HCT116 (cell line): ENCODE measurements at regions not wholly inside any gene's neighbourhood (a gene's known extent, or its start where the extent isn't known, plus 50 kb on each side); places are given as distances from the start of the nearest gene placed in this dataset.

Experiments
- ATAC-seq: fragments of 200-7000 bp; cut with Tn5 transposase; 2 replicates; pipeline ENCODE4 v1.9.1; 2020; ENCODE audit warnings: mild to moderate bottlenecking, moderate library complexity
- BruUV-seq: library from RNA; stranded (reverse); fragments of 400-500 nt; replicated peaks from 2 replicates; lab custom pipeline; 2021; lab: Mats Ljungman, UMichigan
- CTCF ChIA-PET: fragments of 300-600 bp; sonication (Branson Sonifier 250); formaldehyde crosslinking; loops from one replicate; lab custom pipeline; 2021; ENCODE audit warnings: antibody characterized with exemption; lab: Charles Lee
- POLR2A ChIA-PET: fragments of 300-600, 350-600 bp; sonication (Branson Sonifier 250); formaldehyde crosslinking; loops from one replicate; lab custom pipeline; 2021; ENCODE audit warnings: antibody characterized with exemption; lab: Charles Lee
- RAD21 ChIA-PET, 2 experiments: fragments of 300-600 bp; sonication (Branson Sonifier 250); formaldehyde crosslinking; loops; one replicate each; lab custom pipeline; 2023; ENCODE audit warnings: low total read pairs in 2 of 2; ENCODE audit not compliant: uncharacterized antibody in 2 of 2, unreplicated experiment in 2 of 2, low non-redundant PET in 1 of 2; lab: Charles Lee
- DNase-seq: peaks from one replicate; pipeline ENCODE4 v3.0.0-alpha.2; 2010; ENCODE audit warnings: low read depth, low spot score
- H2AFZ ChIP-seq: fragments of 200-600 bp; shearing (Covaris generic), sonication (generic); 2 replicates; pipeline ENCODE4 v1.6.1; 2017; ENCODE audit warnings: low read depth, mixed run types, mixed read lengths, antibody characterized with exemption, low read length; ENCODE audit not compliant: poor library complexity, severe bottlenecking
- H3K27ac ChIP-seq: 2 replicates; pipeline ENCODE4 v1.5.1; 2012; ENCODE audit warnings: low read depth, low read length
- H3K27me3 ChIP-seq: fragments of 200-600 bp; sonication (generic); 2 replicates; pipeline ENCODE4 v1.6.1; 2016; ENCODE audit warnings: mixed run types, low read length, mixed read lengths; ENCODE audit not compliant: insufficient read depth
- H3K36me3 ChIP-seq, 2 experiments: fragments of 200-500 bp in 1 of 2; fragments of 200-600 bp in 1 of 2; sonication (Bioruptor generic) in 1 of 2; sonication (generic) in 1 of 2; 2 replicates each; pipeline versions ENCODE4 v1.5.1 to v1.6.1; 2014 to 2016; ENCODE audit warnings: low read length in 2 of 2, inconsistent platforms in 1 of 2, mixed read lengths in 1 of 2, mixed run types in 1 of 2; ENCODE audit not compliant: insufficient read depth in 2 of 2, control insufficient read depth in 1 of 2
- H3K4me1 ChIP-seq, 2 experiments: fragments of 200-600 bp in 1 of 2; sonication (generic) in 1 of 2; 2 replicates each; pipeline versions ENCODE4 v1.5.1 to v1.6.1; 2012 to 2017; ENCODE audit warnings: low read length in 2 of 2, inconsistent platforms in 1 of 2, mild to moderate bottlenecking in 1 of 2, mixed read lengths in 1 of 2, mixed run types in 1 of 2, moderate library complexity in 1 of 2; ENCODE audit not compliant: insufficient read depth in 2 of 2, control insufficient read depth in 1 of 2
- H3K4me2 ChIP-seq: fragments of 200-600 bp; sonication (generic); 2 replicates; pipeline ENCODE4 v1.6.1; 2017; ENCODE audit warnings: mixed run types, low read length, mixed read lengths
- H3K4me3 ChIP-seq, 2 experiments: fragments of 200-600 bp in 1 of 2; sonication (generic) in 1 of 2; replicated peaks in 1 of 2; 2 replicates each; pipeline ENCODE4 v1.5.1; 2011 to 2016; ENCODE audit warnings: low read length in 2 of 2, control low read depth in 1 of 2, low read depth in 1 of 2, mild to moderate bottlenecking in 1 of 2, mixed read lengths in 1 of 2, mixed run types in 1 of 2
- H3K79me2 ChIP-seq: fragments of 200-600 bp; sonication (generic); 2 replicates; pipeline ENCODE4 v1.6.1; 2017; ENCODE audit warnings: mild to moderate bottlenecking, mixed run types, low read length, moderate library complexity, mixed read lengths; ENCODE audit not compliant: insufficient read depth
- H3K9ac ChIP-seq: fragments of 200-600 bp; sonication (generic); 2 replicates; pipeline ENCODE4 v1.6.1; 2016; ENCODE audit warnings: low read length, mixed read lengths
- H3K9me2 ChIP-seq: fragments of 200-600 bp; sonication (generic), shearing (Covaris generic); 2 replicates; pipeline ENCODE4 v1.6.1; 2017; ENCODE audit warnings: mixed run types, mild to moderate bottlenecking, moderate library complexity; ENCODE audit not compliant: insufficient read depth
- H3K9me3 ChIP-seq, 2 experiments: fragments of 200-500 bp in 1 of 2; fragments of 200-600 bp in 1 of 2; sonication (Bioruptor generic) in 1 of 2; sonication (generic) in 1 of 2; 2 replicates each; pipeline ENCODE4 v1.6.1; 2014 to 2017; ENCODE audit warnings: low read length in 2 of 2, mixed read lengths in 2 of 2, inconsistent platforms in 1 of 2, low read depth in 1 of 2, mild to moderate bottlenecking in 1 of 2, mixed run types in 1 of 2, moderate library complexity in 1 of 2; ENCODE audit not compliant: control insufficient read depth in 1 of 2, insufficient read depth in 1 of 2
- H4K20me1 ChIP-seq: fragments of 200-600 bp; sonication (generic), shearing (Covaris generic); 2 replicates; pipeline ENCODE4 v1.6.1; 2017; ENCODE audit warnings: mixed run types, mild to moderate bottlenecking, moderate library complexity; ENCODE audit not compliant: insufficient read depth
- CBX3 ChIP-seq: IDR thresholded peaks from 2 replicates; pipeline ENCODE4 v1.6.1; 2012; ENCODE audit warnings: low read depth
- CEBPB ChIP-seq: IDR thresholded peaks from 2 replicates; pipeline ENCODE4 v1.6.1; 2012; ENCODE audit warnings: low read depth
- EGR1 ChIP-seq: IDR thresholded peaks from 2 replicates; pipeline ENCODE4 v1.6.1; 2012; ENCODE audit warnings: low read depth
- ELF1 ChIP-seq: IDR thresholded peaks from 2 replicates; pipeline ENCODE4 v1.6.1; 2012; ENCODE audit warnings: low read depth, borderline replicate concordance
- EZH2 ChIP-seq: fragments of 200-600 bp; sonication (generic); IDR thresholded peaks from 2 replicates; pipeline ENCODE4 v1.6.1; 2017; ENCODE audit warnings: antibody characterized with exemption, mixed run types
- EZH2phosphoT487 ChIP-seq: fragments of 200-600 bp; IDR thresholded peaks from 2 replicates; pipeline ENCODE4 v1.6.1; 2018; ENCODE audit warnings: antibody characterized with exemption, borderline replicate concordance
- FOSL1 ChIP-seq: IDR thresholded peaks from 2 replicates; pipeline ENCODE4 v1.6.1; 2012; ENCODE audit warnings: low read depth
- JUND ChIP-seq: IDR thresholded peaks from 2 replicates; pipeline ENCODE4 v1.6.1; 2012
- POLR2A ChIP-seq: IDR thresholded peaks from 2 replicates; pipeline ENCODE4 v1.7.0; 2011; ENCODE audit warnings: borderline replicate concordance; ENCODE audit not compliant: insufficient read depth, insufficient read length; ENCODE audit errors: extremely low read depth
- RAD21 ChIP-seq: IDR thresholded peaks from 2 replicates; pipeline ENCODE4 v1.6.1; 2012; ENCODE audit warnings: low read depth, mild to moderate bottlenecking
- REST ChIP-seq: IDR thresholded peaks from 2 replicates; pipeline ENCODE4 v1.6.1; 2012; ENCODE audit warnings: low read depth
- SIN3A ChIP-seq: IDR thresholded peaks from 2 replicates; pipeline ENCODE4 v1.6.1; 2012; ENCODE audit warnings: low read depth
- SP1 ChIP-seq: IDR thresholded peaks from 2 replicates; pipeline ENCODE4 v1.6.1; 2012; ENCODE audit warnings: low read depth
- SRF ChIP-seq: IDR thresholded peaks from 2 replicates; pipeline ENCODE4 v1.6.1; 2012; ENCODE audit warnings: low read depth
- intact Hi-C: fragments of 100-400 bp; cut with micrococcal nuclease; formaldehyde crosslinking; loops from 2 replicates; pipeline ENCODE4 v1.10.0; 2022
- TF ChIP-seq, protein P1 (sequence below): IDR thresholded peaks from 2 replicates; pipeline ENCODE4 v1.6.1; 2011; ENCODE audit warnings: mild to moderate bottlenecking, low read length, moderate library complexity; ENCODE audit not compliant: insufficient replicate concordance; ENCODE audit errors: extremely low read depth
- TF ChIP-seq, protein P2 (sequence below): IDR thresholded peaks from 2 replicates; pipeline ENCODE4 v1.6.1; 2012
- TF ChIP-seq, protein P3 (sequence below), 3 experiments: fragments of 200-600 bp in 1 of 3; sonication (generic) in 1 of 3; IDR thresholded peaks in 2 of 3; conservative IDR thresholded peaks in 1 of 3; 2 replicates each; pipeline ENCODE4 v1.5.1; 2012 to 2017; ENCODE audit warnings: low read depth in 2 of 3, low read length in 2 of 3, antibody characterized with exemption in 1 of 3, borderline replicate concordance in 1 of 3, control low read depth in 1 of 3, mild to moderate bottlenecking in 1 of 3, mixed read lengths in 1 of 3, mixed run types in 1 of 3, moderate library complexity in 1 of 3; ENCODE audit not compliant: insufficient read depth in 1 of 3

GRCh38 chr4:81850701-81851100 is 379.0 kb upstream of the RASGEF1B start (continued):
- TF ChIP-seq, protein P1, sequence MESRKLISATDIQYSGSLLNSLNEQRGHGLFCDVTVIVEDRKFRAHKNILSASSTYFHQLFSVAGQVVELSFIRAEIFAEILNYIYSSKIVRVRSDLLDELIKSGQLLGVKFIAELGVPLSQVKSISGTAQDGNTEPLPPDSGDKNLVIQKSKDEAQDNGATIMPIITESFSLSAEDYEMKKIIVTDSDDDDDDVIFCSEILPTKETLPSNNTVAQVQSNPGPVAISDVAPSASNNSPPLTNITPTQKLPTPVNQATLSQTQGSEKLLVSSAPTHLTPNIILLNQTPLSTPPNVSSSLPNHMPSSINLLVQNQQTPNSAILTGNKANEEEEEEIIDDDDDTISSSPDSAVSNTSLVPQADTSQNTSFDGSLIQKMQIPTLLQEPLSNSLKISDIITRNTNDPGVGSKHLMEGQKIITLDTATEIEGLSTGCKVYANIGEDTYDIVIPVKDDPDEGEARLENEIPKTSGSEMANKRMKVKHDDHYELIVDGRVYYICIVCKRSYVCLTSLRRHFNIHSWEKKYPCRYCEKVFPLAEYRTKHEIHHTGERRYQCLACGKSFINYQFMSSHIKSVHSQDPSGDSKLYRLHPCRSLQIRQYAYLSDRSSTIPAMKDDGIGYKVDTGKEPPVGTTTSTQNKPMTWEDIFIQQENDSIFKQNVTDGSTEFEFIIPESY = no peak
- no peak for TF ChIP-seq CBX3
- TF ChIP-seq SRF = no peak

DNA sequence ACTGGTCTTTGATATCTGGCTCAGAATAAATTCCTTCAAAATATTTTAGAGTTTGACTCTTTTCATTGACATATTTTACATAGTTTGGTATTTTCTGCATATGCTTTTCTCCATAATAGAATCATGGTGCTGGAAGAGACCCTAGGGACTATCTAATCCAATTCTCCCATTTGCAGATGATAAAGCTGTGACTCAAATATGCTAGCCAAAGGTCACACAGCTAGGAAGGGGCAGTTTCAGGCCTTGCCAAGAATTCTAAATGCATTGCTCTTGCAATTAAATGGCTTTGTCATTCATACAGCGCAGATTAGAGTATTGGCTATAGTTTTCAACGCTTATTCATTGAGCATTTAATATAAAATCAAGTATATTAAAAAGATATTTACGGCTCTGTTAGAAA is 374.1 kb upstream of the RASGEF1B start:
- H3K79me2 ChIP-seq = no peaks in the 10 kb centered on the region
- ChIA-PET RAD21 (interaction anchor here in 1 of 2 experiments (1.8 kb wide), 1 partner anchor 379 kb away, joined by 6 read pairs; no protein-coding TSS in a partner anchor), POLR2A (interaction anchor here (1.0 kb wide), 1 partner anchor 379 kb away, joined by 4 read pairs; no protein-coding TSS in a partner anchor), CTCF (interaction anchor here (1.9 kb wide), 1 partner anchor 376 kb away, joined by 10 read pairs; no protein-coding TSS in a partner anchor)
- no peaks in the 10 kb centered on the region for H3K9me2 ChIP-seq
- DNase-seq = no peak
- H3K4me3 ChIP-seq = no peak overlapping the region
- no peak overlapping the region for H3K9ac ChIP-seq
- no peaks in the 10 kb centered on the region for H3K36me3 ChIP-seq
- no peak overlapping the region for H3K27ac ChIP-seq
- H2AFZ ChIP-seq = no peak overlapping the region
- no TSS peak for BruUV-seq
- no peaks in the 10 kb centered on the region for H3K9me3 ChIP-seq
- no peak for ATAC-seq
- intact Hi-C loops = no loop called here
- H4K20me1 ChIP-seq = no peaks in the 10 kb centered on the region
- H3K4me2 ChIP-seq = no peak overlapping the region
- H3K4me1 ChIP-seq = no peaks in the 10 kb centered on the region
- TF ChIP-seq, protein P2, sequence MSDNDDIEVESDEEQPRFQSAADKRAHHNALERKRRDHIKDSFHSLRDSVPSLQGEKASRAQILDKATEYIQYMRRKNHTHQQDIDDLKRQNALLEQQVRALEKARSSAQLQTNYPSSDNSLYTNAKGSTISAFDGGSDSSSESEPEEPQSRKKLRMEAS = no peak
- TF ChIP-seq JUND (no peak), SIN3A (no peak), FOSL1 (no peak), RAD21 (no peak), SP1 (no peak), CEBPB (no peak), EZH2phosphoT487 (no peak), ELF1 (no peak), REST (no peak), EGR1 (no peak), EZH2 (no peak), POLR2A (no peak)
- TF ChIP-seq, protein P3, sequence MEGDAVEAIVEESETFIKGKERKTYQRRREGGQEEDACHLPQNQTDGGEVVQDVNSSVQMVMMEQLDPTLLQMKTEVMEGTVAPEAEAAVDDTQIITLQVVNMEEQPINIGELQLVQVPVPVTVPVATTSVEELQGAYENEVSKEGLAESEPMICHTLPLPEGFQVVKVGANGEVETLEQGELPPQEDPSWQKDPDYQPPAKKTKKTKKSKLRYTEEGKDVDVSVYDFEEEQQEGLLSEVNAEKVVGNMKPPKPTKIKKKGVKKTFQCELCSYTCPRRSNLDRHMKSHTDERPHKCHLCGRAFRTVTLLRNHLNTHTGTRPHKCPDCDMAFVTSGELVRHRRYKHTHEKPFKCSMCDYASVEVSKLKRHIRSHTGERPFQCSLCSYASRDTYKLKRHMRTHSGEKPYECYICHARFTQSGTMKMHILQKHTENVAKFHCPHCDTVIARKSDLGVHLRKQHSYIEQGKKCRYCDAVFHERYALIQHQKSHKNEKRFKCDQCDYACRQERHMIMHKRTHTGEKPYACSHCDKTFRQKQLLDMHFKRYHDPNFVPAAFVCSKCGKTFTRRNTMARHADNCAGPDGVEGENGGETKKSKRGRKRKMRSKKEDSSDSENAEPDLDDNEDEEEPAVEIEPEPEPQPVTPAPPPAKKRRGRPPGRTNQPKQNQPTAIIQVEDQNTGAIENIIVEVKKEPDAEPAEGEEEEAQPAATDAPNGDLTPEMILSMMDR (IDR thresholded peaks at IDR 0.05 in 2 of 3, conservative IDR thresholded peaks at IDR 0.05 in 1 of 3; ENCODE audit: borderline replicate concordance in 1 of 3, insufficient read depth in 1 of 3, low read depth in 2 of 3, low read length in 2 of 3) = no peak
- TF ChIP-seq, all 23 proteins: peak for 0
- H3K27me3 ChIP-seq = peaks cover 10% of the 10 kb centered on the region; the same call in 1 of the 2 replicates
